Adrenal gland (tissue), 5 donors: ENCODE measurements at regions not wholly inside any gene's neighbourhood (a gene's known extent, or its start where the extent isn't known, plus 50 kb on each side); places are given as distances from the start of the nearest gene placed in this dataset.

Experiments used
- CTCF ChIP-seq, 6 experiments: fragments of 450-650 bp in 4 of 6; fragments of 200-600 bp in 2 of 6; sonication (generic) in 1 of 6; IDR thresholded peaks; 1 replicate in 5 of 6; 2 replicates in 1 of 6; pipeline versions ENCODE4 v1.5.1 to v1.8.0; 2016 to 2021; ENCODE audit warnings: antibody characterized with exemption in 6 of 6, mild to moderate bottlenecking in 2 of 6, moderate library complexity in 1 of 6
- POLR2A ChIP-seq, 2 donors: fragments of 450-650 bp; IDR thresholded peaks; one replicate each; pipeline ENCODE4 v1.6.1; 2017; ENCODE audit warnings: antibody characterized with exemption in 2 of 2, mild to moderate bottlenecking in 2 of 2, moderate library complexity in 1 of 2
- donor health status: DM: no; HTN: no; CAD: no.

GRCh38 chr1:11395616-11396015 lies 83.3 kb upstream of the DISP3 start:
- TF ChIP-seq POLR2A (IDR thresholded peaks at IDR 0.05) (no peak), CTCF (IDR thresholded peaks at IDR 0.05) (no peak)
